IPS DF 4.7 (cell line): ENCODE measurements at regions not wholly inside any gene's neighbourhood (a gene's known extent, or its start where the extent isn't known, plus 50 kb on each side); places are given as distances from the start of the nearest gene placed in this dataset.

Experiments used
- DNase-seq: peaks from one replicate; pipeline ENCODE4 v3.0.0-alpha.2; 2013; ENCODE audit warnings: low spot score; ENCODE audit errors: extremely low read depth

GRCh38 chr19:31164791-31165251 lies 184.4 kb downstream of the TSHZ3 start:
- no peak for DNase-seq

DNA sequence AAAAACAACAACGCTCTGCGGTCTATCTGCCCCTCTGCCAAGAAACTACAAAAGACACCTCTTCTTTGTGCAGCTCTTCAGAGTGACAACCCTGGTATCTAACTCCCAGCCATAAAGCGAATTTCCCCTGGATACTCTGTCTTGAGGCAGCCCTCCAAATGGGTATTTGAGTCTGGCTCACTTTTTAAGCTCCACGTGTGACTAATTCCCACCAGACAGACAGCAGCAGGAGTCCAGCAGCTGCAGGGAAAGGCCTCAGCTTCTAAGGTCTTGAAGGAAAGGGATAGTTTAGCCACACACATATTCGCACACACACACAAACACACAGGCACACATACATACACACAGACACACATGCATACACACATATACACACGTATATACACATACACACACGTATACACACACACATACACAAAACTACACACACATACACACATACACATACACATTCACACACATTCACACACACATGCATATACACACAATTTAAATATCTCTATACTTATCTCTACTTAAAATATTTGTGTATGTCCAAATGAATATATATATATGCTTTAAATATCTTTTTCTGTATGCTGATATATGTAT lies 188.8 kb downstream of the TSHZ3 start:
- no peak for DNase-seq

DNA sequence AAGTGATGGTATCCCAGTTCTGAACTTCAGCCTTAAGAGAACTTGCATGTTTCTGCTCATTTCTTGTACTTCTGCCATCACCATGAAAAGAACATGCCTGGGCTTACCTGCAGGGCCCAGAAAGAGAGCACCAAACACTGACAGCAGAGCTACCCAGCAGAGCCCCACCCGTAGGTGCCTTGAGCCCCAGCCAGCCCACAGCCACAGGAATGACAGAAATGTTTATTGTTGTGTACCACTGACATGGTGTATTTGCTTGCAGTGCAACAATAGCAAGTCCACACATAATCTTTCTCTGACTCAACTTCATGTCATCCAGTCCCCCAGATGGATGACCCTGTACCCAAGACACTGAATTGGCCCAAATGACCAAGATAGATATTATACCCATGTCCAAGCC lies 195.2 kb downstream of the TSHZ3 start:
- DNase-seq: no peak

GRCh38 chr19:31152906-31153305 lies 196.3 kb downstream of the TSHZ3 start:
- no peak for DNase-seq

GRCh38 chr19:31149441-31149941 lies 199.7 kb downstream of the TSHZ3 start:
- DNase-seq: no peak

- no peak for DNase-seq
Observed at GRCh38 chr19:31148671-31149070, 200.6 kb downstream of the TSHZ3 start.

DNA sequence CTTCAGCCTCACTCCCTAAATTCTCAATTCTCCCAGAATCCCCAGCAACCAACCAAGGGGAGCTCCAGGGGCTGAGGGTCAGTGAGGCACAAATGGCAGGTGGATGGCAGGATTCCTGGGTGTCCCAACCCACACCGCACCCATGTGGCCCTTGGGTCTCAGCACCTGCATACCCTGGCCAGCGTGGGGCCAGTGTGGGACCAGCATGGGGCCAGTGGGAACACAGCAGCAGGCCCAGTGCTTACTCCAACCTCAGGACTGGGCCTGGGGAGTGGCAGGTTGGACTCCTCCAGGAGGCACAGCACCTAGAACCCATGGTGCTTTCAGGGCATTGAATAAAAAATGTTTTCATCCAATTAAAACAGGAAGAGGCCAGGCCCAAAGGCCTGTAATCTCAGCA lies 202.0 kb downstream of the TSHZ3 start:
- DNase-seq: no peak

GRCh38 chr19:31146546-31147183 lies 202.6 kb downstream of the TSHZ3 start:
- no peak for DNase-seq

DNA sequence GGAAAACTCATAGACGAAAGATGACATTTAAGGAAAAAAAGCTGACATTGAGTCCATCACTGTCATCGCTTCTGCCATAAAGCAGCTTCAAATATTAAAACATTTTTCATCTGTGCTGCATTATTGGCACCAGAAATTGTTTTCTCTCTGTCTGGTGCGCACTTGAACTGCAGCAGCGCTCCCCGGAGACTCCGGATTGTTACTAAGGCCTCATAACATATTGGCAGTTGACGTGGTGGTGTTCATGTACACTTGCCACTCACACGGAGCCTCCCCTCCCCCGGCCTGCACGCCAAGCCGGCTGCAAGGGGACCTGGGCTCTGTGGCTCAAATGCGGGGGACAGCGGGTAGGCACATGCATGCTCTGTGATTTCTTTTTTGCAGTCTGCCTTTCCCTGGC lies 203.2 kb downstream of the TSHZ3 start:
- DNase-seq: no peak

DNA sequence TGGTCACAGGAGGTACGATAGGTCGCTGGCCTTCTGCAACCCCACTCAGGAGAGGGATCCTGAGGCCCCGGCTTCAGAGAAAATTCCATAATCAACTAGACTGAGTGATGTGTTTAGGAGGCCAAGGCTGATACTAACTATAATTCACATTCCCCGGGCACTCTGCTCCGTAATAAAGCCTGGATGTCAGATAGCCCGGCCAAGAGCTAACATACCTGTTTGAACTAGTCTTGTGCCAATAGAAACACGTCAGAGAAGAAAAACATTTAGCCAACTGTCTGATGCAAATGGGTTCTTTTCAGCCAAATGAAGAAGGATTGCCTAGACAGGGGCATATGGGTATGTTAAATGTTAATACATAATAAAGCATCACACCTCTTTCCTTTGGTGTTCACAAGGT lies 204.2 kb downstream of the TSHZ3 start:
- no peak for DNase-seq

GRCh38 chr19:31144075-31144870 lies 205.0 kb downstream of the TSHZ3 start:
- no peak for DNase-seq

- no peak for DNase-seq
Observed at GRCh38 chr19:31141301-31141700, 207.9 kb downstream of the TSHZ3 start.

DNA sequence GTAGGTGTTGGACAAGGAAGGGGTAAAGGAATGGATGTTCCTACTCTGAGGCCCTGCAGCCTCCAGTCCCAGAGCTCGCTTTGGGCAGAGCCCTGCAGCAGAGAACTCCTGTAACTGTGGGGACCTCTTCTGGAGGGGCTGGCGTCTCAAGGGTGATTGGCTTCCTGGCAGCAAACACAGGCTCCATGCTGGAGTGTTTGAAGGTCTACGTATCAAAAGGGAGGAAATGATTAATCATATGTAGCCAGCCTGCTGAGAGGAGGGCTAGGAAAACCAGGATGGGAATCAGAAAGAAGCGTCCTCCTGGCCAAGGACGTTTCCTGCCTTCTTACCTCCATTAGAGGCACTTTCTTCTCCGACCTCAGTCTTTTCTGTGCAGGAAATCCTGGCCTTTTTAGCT lies 208.5 kb downstream of the TSHZ3 start:
- DNase-seq: no peak

DNA sequence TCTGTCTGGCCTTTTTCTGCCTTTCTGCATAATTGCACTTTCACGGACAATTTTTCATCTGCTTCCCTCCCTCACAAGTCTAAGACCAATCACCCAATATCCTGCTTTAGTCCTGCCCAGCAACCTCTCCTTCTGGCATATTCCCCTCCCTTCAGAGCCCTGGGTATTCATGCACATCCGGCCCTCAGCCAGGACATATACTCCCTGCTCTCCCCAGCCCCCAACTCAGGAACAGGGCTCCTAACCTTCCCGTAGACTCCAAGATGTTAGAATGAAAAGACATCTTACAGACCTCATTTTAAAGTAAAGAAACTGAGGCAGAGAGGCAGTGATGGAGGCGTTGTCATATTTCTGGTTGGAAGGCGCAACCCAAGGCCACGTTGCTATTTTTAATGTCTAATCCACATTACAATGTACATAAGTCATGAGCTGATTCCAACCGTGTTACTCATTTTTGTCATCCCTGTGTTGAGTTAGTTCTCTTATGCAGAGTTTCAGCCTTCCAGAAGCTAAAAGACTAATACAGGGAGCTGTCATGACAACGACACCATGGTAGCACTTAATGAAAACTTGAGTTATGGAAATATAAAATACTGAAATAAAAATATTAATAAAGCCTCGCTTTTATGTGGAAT lies 209.2 kb downstream of the TSHZ3 start:
- no peak for DNase-seq

GRCh38 chr19:31138077-31138476 lies 211.2 kb downstream of the TSHZ3 start:
- DNase-seq: no peak

- DNase-seq: no peak
Observed at GRCh38 chr19:31135841-31136240, 213.4 kb downstream of the TSHZ3 start.

DNA sequence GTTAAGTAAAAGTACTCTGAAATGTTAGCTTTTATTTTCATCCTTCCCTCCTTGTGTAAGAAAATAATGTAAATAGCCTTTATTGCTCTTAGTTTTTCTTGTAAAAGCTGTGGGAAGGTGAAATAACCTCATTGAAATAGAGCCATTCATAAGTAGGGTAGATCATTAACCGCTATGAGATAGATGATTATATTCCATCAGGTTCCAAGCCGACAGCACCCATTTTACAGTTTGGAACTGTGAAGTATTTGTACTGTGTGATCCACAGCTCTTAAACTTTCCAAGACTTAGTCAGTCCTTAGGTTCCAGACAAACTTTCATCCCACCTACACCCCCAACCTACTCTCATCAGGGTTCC lies 216.5 kb downstream of the TSHZ3 start:
- DNase-seq: no peak

- no peak for DNase-seq
Observed at GRCh38 chr19:31128291-31128690, 220.9 kb downstream of the TSHZ3 start.

DNA sequence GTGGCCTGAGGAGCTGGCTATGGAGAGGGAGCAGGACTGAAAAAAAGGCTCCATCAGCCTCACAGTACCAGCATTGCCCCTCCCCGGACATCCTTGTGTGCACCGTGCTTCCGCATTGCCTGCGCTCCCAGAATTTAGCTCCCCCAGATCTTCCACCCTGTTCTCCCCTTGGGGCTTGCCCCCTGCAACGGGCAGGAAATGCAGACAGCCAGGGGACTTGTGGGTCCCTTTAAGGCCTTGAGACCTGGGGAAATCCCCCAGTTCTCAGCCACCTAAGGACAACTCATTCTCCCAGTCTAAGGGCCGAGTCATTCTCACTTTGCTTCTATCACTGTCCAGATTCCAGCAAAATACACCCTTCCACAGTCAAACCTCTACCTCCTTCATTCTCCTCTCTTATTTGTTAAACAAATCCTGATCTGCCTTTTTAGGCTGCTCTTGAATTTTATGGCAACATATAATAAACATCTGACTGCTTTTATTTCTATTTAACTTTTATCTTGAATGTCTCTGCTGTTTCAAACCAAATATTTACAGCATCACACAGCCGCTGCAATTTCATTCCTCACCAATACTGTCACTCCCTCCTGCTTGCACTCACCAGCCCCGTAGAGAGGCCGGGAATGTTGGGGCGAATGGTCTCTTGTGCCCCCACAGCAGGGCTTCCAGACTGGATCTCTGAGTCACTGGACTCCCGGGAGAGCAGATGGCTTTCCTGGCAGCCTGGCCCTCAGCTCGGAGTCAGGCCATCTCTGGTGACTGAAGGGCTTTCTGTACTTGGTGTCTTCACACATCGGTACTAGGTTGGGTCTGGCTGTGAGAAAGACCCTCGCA lies 221.9 kb downstream of the TSHZ3 start:
- no peak for DNase-seq

GRCh38 chr19:31126236-31126635 lies 223.0 kb downstream of the TSHZ3 start:
- DNase-seq: no peak

GRCh38 chr19:31125071-31125470 lies 224.2 kb downstream of the TSHZ3 start:
- no peak for DNase-seq
